Progenitor cell of endocrine pancreas (in vitro differentiated cells): ENCODE measurements at regions not wholly inside any gene's neighbourhood (a gene's known extent, or its start where the extent isn't known, plus 50 kb on each side); places are given as distances from the start of the nearest gene placed in this dataset.

Experiments used
- DNase-seq: peaks from one replicate; pipeline ENCODE4 v3.0.0; 2021; ENCODE audit warnings: low spot score; ENCODE audit not compliant: unreplicated experiment
- H3K27ac Mint-ChIP-seq: 2 replicates; pipeline ENCODE4 v1.8.0; 2021; ENCODE audit warnings: mild to moderate bottlenecking, moderate library complexity, mixed read lengths
- H3K27me3 Mint-ChIP-seq: 2 replicates; pipeline ENCODE4 v1.8.0; 2021; ENCODE audit warnings: mixed read lengths
- H3K36me3 Mint-ChIP-seq: 2 replicates; pipeline ENCODE4 v1.8.0; 2022; ENCODE audit warnings: mixed read lengths; ENCODE audit not compliant: insufficient read depth
- H3K4me1 Mint-ChIP-seq: 2 replicates; pipeline ENCODE4 v1.8.0; 2021; ENCODE audit warnings: low read depth, mixed read lengths
- H3K4me3 Mint-ChIP-seq: 2 replicates; pipeline ENCODE4 v1.8.0; 2021; ENCODE audit warnings: low read depth, mild to moderate bottlenecking, moderate library complexity, mixed read lengths
- H3K9me3 Mint-ChIP-seq: 2 replicates; pipeline ENCODE4 v1.8.0; 2021; ENCODE audit warnings: low read depth, mixed read lengths
- CTCF ChIP-seq: fragments of 200-600 bp; sonication (generic); IDR thresholded peaks from one replicate; pipeline ENCODE4 v1.5.0; 2021; ENCODE audit warnings: antibody characterized with exemption, mild to moderate bottlenecking; ENCODE audit not compliant: unreplicated experiment

DNA sequence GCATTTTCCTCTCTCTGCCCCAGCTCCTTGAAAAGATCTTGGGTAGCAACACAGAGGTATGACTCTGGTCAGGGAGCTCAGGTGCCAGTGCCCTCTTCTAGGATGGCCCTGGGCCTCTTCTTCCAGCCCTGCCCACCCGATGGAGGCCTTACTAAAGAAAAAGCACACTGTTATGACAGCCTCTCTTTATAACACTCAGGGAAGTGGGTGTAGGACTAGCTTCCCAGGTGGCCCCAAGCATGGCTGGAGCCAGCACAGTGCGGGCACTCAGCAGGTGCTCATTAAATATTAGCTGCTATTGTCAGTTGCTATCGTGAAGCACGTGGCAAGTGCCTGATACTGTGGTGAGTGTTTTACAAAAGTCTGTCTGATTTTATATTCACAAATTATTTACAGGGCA is 127.2 kb upstream of the B3GAT1 start:
- no peak for DNase-seq
- Mint-ChIP-seq H3K36me3 (no peaks in the 10 kb centered on the region), H3K4me3 (no peak overlapping the region), H3K27me3 (peaks cover 23% of the 10 kb centered on the region), H3K27ac (no peak overlapping the region), H3K9me3 (no peaks in the 10 kb centered on the region), H3K4me1 (peaks cover 5% of the 10 kb centered on the region)
- TF ChIP-seq CTCF, result no peak

GRCh38 chr11:134538742-134539141 is 126.7 kb upstream of the B3GAT1 start:
- no peaks in the 10 kb centered on the region for H3K9me3 Mint-ChIP-seq
- no peak for TF ChIP-seq CTCF
- H3K27me3 Mint-ChIP-seq, result peaks cover 27% of the 10 kb centered on the region
- no peak overlapping the region for H3K27ac Mint-ChIP-seq
- peaks cover 5% of the 10 kb centered on the region for H3K4me1 Mint-ChIP-seq
- no peaks in the 10 kb centered on the region for H3K36me3 Mint-ChIP-seq
- DNase-seq, result no peak
- H3K4me3 Mint-ChIP-seq, result no peak overlapping the region

DNA sequence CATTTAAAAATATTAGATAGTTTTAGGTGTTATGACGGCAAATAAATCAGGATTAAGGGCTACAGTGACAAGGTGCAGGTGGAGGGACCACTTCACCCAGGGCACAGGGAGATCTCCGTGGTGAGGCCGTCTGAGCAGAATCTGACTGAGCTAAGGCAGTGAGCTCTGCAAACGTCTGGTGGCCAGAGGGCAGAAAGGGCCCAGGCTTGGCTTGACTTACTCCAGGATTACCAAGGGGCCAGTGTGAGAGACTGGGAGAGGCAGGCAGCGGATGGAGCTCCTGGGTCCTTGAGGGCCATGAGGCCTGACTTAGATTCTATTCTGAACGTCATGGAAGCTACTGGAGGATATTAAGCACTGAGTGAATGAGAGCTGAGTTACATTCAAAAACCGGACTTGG is 125.9 kb upstream of the B3GAT1 start:
- DNase-seq, result no peak
- no peak overlapping the region for H3K27ac Mint-ChIP-seq
- no peaks in the 10 kb centered on the region for H3K9me3 Mint-ChIP-seq
- no peaks in the 10 kb centered on the region for H3K36me3 Mint-ChIP-seq
- no peak for TF ChIP-seq CTCF
- peaks cover 26% of the 10 kb centered on the region for H3K27me3 Mint-ChIP-seq
- peaks cover 5% of the 10 kb centered on the region for H3K4me1 Mint-ChIP-seq
- H3K4me3 Mint-ChIP-seq, result no peak overlapping the region

DNA sequence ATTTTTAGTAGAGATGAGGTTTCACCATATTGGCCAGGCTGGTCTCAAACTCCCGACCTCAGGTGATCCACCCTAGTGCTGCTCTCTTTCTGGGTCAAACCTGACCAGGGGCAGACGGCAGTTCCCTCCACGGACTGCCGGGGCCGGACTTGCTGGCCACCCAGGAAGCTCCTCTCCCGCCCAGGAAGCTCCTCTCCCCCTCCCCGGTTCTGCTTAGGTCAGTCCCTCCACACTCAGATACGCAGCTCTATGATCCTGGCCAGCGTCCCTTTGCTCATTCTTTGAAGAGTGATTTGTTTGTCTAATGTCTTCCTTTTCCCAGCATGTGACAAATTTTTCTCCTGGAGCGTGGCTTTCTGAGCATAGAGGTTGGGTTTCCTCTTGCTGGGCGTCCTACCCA is 125.3 kb upstream of the B3GAT1 start:
- H3K4me1 Mint-ChIP-seq, result peaks cover 5% of the 10 kb centered on the region
- no peaks in the 10 kb centered on the region for H3K9me3 Mint-ChIP-seq
- no peak for TF ChIP-seq CTCF
- no peaks in the 10 kb centered on the region for H3K36me3 Mint-ChIP-seq
- peaks cover 26% of the 10 kb centered on the region for H3K27me3 Mint-ChIP-seq
- no peak for DNase-seq
- H3K27ac Mint-ChIP-seq, result no peak overlapping the region
- no peak overlapping the region for H3K4me3 Mint-ChIP-seq

GRCh38 chr11:134536677-134537076 is 124.6 kb upstream of the B3GAT1 start:
- Mint-ChIP-seq H3K4me3 (no peak overlapping the region), H3K27me3 (peaks cover 29% of the 10 kb centered on the region)

More at GRCh38 chr11:134536677-134537076, 124.6 kb upstream of the B3GAT1 start:
- peaks cover 2% of the 10 kb centered on the region for H3K4me1 Mint-ChIP-seq
- H3K9me3 Mint-ChIP-seq, result no peaks in the 10 kb centered on the region
- no peaks in the 10 kb centered on the region for H3K36me3 Mint-ChIP-seq
- no peak for DNase-seq
- H3K27ac Mint-ChIP-seq, result no peak overlapping the region
- TF ChIP-seq CTCF, result no peak
